GM10248 (cell line): ENCODE measurements at regions not wholly inside any gene's neighbourhood (a gene's known extent, or its start where the extent isn't known, plus 50 kb on each side); places are given as distances from the start of the nearest gene placed in this dataset.
"Not testable (repeated sequence)": the region's sequence is repeated elsewhere in the genome, so short reads cannot be mapped to it uniquely, and the experiment has no call there.

Experiments used
- CTCF ChIA-PET: fragments of 300-600 bp; sonication (Branson Sonifier 250); formaldehyde crosslinking; extraction: SDS; loops from one replicate; lab custom pipeline; 2021; ENCODE audit warnings: antibody characterized with exemption; lab: Yijun Ruan, JAX
- POLR2A ChIA-PET: fragments of 350-650 bp; sonication (Branson Sonifier 250); formaldehyde crosslinking; extraction: SDS; loops from one replicate; lab custom pipeline; 2020; ENCODE audit warnings: antibody characterized with exemption; lab: Yijun Ruan, JAX
- DNase-seq: peaks from one replicate; pipeline ENCODE4 v3.0.0; 2012; ENCODE audit errors: extremely low spot score
- CTCF ChIP-seq: IDR thresholded peaks from 2 replicates; pipeline ENCODE4 v1.5.1; 2012; ENCODE audit warnings: mild to moderate bottlenecking, low read depth; ENCODE audit errors: extremely low read depth, missing control alignments, control extremely low read depth

DNA sequence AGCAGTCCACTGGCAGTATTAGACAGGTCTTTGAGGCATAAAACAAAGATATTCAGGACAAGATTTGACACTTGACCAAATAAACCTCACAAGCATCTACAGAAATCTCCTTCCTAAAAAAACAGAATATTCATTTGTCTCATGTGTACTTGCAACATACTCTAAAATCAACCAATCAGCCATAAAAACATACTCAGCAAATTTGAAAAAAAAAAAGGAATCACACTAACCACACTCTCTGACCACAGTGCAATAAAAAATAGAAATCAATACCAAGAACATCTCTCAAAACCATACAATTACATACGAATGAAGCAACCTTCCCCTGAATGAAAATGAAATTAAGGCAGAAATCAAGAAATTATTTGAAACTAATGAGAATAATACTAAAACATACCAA lies 591.3 kb downstream of the FAM133A start:
- ChIA-PET POLR2A (no interaction called here), CTCF (no interaction called here)
- no peak for TF ChIP-seq CTCF
- DNase-seq, result no peak

DNA sequence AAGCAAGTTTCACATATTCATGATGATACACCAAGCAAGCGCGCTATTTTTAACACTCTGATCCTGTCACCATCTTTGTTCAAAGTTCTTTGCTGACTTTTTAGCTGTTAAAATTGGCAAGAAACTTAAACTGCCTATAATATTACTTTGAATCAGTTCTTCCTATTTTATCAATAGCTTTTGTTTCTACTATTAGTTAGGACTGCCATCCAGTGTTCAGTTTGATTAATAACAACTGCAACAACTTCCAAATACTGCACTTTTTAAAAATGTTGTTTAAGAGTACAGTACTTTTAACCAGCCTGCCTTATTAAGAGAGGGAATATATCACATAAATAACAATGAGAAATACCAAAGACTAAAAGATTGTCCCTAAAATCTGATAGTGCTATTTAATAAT lies 614.3 kb downstream of the FAM133A start:
- no peak for TF ChIP-seq CTCF
- POLR2A ChIA-PET, result no interaction called here
- DNase-seq, result no peak
- CTCF ChIA-PET, result no interaction called here

- DNase-seq, result no peak
- POLR2A ChIA-PET, result no interaction called here
- TF ChIP-seq CTCF, result no peak
- CTCF ChIA-PET, result no interaction called here
Measured at GRCh38 chrX:94288972-94289371, 615.0 kb downstream of the FAM133A start.

GRCh38 chrX:94302446-94302845 lies 628.4 kb downstream of the FAM133A start:
- ChIA-PET POLR2A (no interaction called here), CTCF (no interaction called here)
- no peak for TF ChIP-seq CTCF
- no peak for DNase-seq

DNA sequence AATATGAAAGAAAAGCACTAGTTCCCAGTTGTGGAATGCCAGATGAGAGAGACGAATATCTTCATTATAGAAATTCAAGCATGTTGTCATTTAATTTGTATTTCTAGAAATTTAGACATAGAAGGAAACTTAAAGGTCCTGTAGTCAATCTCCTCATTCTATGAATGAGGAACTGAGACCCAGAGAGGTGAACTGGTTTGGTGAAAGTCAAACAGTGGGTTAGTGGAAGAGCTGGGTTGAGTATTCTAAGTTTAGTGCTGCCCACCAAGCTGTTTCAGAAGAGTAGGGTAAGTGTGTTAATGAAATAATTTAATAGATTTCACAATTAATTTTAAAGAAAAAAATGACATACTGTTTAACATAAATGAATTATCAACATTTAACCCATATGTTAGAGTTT lies 655.2 kb downstream of the FAM133A start:
- DNase-seq, result no peak
- CTCF ChIA-PET, result no interaction called here
- POLR2A ChIA-PET, result no interaction called here
- no peak for TF ChIP-seq CTCF

- POLR2A ChIA-PET, CTCF ChIA-PET, DNase-seq: not testable (repeated sequence)
Measured at GRCh38 chrX:94341730-94342129, 667.7 kb downstream of the FAM133A start.

GRCh38 chrX:94361241-94361640 lies 687.2 kb downstream of the FAM133A start:
- POLR2A ChIA-PET, result no interaction called here

More at GRCh38 chrX:94361241-94361640, 687.2 kb downstream of the FAM133A start:
- TF ChIP-seq CTCF, result no peak
- no peak for DNase-seq
- CTCF ChIA-PET, result no interaction called here
